NCI-H345 treated with DMSO at 0.1 percent for 48 hours (cell line): ENCODE measurements at regions not wholly inside any gene's neighbourhood (a gene's known extent, or its start where the extent isn't known, plus 50 kb on each side); places are given as distances from the start of the nearest gene placed in this dataset.
A peak's percentile ranks its signal among the peaks of the same experiment; 100 is the strongest.
"Not testable (repeated sequence)": the region's sequence is repeated elsewhere in the genome, so short reads cannot be mapped to it uniquely, and the experiment has no call there.

Experiments used
- DNase-seq: peaks from one replicate; lab custom pipeline; 2025; ENCODE audit not compliant: unreplicated experiment; lab: John Stamatoyannopoulos, UW

GRCh38 chr20:5393218-5393870 lies 76.6 kb upstream of the PROKR2 start:
- peak; percentile 79 for DNase-seq

GRCh38 chr20:5390720-5391119 lies 74.0 kb upstream of the PROKR2 start:
- DNase-seq: no peak

- DNase-seq: not testable (repeated sequence)
Measured at GRCh38 chr20:5386846-5387245, 70.1 kb upstream of the PROKR2 start.

GRCh38 chr20:5381527-5381926 lies 64.8 kb upstream of the PROKR2 start:
- not testable (repeated sequence) for DNase-seq

- no peak for DNase-seq
Measured at GRCh38 chr20:5377484-5377883, 60.7 kb upstream of the PROKR2 start.

- no peak for DNase-seq
Measured at GRCh38 chr20:5376228-5376627, 59.5 kb upstream of the PROKR2 start.

GRCh38 chr20:5374171-5374570 lies 57.4 kb upstream of the PROKR2 start:
- no peak for DNase-seq

GRCh38 chr20:5372371-5372770 lies 55.6 kb upstream of the PROKR2 start:
- no peak for DNase-seq

GRCh38 chr20:5369629-5370028 lies 52.9 kb upstream of the PROKR2 start:
- DNase-seq: no peak
